Transverse colon (tissue), 4 donors: ENCODE measurements at regions not wholly inside any gene's neighbourhood (a gene's known extent, or its start where the extent isn't known, plus 50 kb on each side); places are given as distances from the start of the nearest gene placed in this dataset.

Source experiments
- DNase-seq: peaks from one replicate; pipeline ENCODE4 v3.0.0-alpha.2; 2019
- H3K27ac ChIP-seq, 4 donors: fragments of 200-600 bp; sonication (generic); 2 replicates each; pipeline ENCODE4 v1.5.1; 2016 to 2018; ENCODE audit warnings: inconsistent platforms in 4 of 4
- H3K27me3 ChIP-seq: fragments of 200-600 bp; sonication (generic); 2 replicates; pipeline ENCODE4 v1.5.1; 2017; ENCODE audit warnings: inconsistent platforms
- H3K36me3 ChIP-seq, 4 donors: fragments of 200-600 bp; sonication (generic); 2 replicates each; pipeline ENCODE4 v1.5.1; 2017 to 2019; ENCODE audit warnings: inconsistent platforms in 4 of 4
- H3K4me1 ChIP-seq, 4 donors: fragments of 200-600 bp; sonication (generic); 2 replicates each; pipeline ENCODE4 v1.5.1; 2017 to 2020; ENCODE audit warnings: inconsistent platforms in 4 of 4
- H3K4me3 ChIP-seq, 4 donors: fragments of 200-600 bp; sonication (generic); 1 replicate in 1 of 4; 2 replicates in 3 of 4; pipeline versions ENCODE4 v1.5.1 to v1.6.1; 2017 to 2019; ENCODE audit warnings: inconsistent platforms in 4 of 4
- H3K9me3 ChIP-seq, 2 donors: fragments of 200-600 bp; sonication (generic); 2 replicates each; pipeline ENCODE4 v1.5.1; 2017 to 2019; ENCODE audit warnings: inconsistent platforms in 2 of 2
- EP300 ChIP-seq: sonication (generic); formaldehyde crosslinking; IDR thresholded peaks from one replicate; pipeline ENCODE4 v1.6.1; 2017; ENCODE audit warnings: antibody characterized with exemption, low read depth
- POLR2A ChIP-seq: fragments of 450-650 bp; IDR thresholded peaks from one replicate; pipeline ENCODE4 v1.6.1; 2016; ENCODE audit warnings: antibody characterized with exemption, mild to moderate bottlenecking, moderate library complexity
- POLR2AphosphoS5 ChIP-seq, 3 donors: sonication (generic); formaldehyde crosslinking; IDR thresholded peaks; one replicate each; pipeline ENCODE4 v1.6.1; 2016; ENCODE audit warnings: antibody characterized with exemption in 3 of 3
- WGBS, 2 donors: methylation state at CpG; one replicate each; pipeline ENCODE4 v1.1.5; 2018; ENCODE audit warnings: low coverage in 1 of 2; 5-methylcytosine and 5-hydroxymethylcytosine counted together
- in situ Hi-C, 4 donors: fragments of 200-750 bp; cut with MboI; loops; one replicate each; pipeline versions ENCODE4 v1.15.0 to v1.15.1; 2017; ENCODE audit warnings: low sequenced_read_pairs in 3 of 4, low pct_ligation_motif_present in 1 of 4, low pct_unique_long_range_greater_than_20kb in 1 of 4
- intact Hi-C: fragments of 100-400 bp; cut with DNase I; formaldehyde crosslinking; loops from one replicate; pipeline ENCODE4 v1.15.1; 2023; ENCODE audit warnings: low total_unique reads
- TF ChIP-seq, protein P1 (sequence below), 5 experiments: fragments of 200-600 bp in 3 of 5; fragments of 450-650 bp in 2 of 5; sonication (generic) in 3 of 5; IDR thresholded peaks; 1 replicate in 2 of 5; 2 replicates in 3 of 5; pipeline ENCODE4 v1.5.1; 2016 to 2017; ENCODE audit warnings: antibody characterized with exemption in 5 of 5, inconsistent platforms in 3 of 5, mild to moderate bottlenecking in 2 of 5, moderate library complexity in 1 of 5

DNA sequence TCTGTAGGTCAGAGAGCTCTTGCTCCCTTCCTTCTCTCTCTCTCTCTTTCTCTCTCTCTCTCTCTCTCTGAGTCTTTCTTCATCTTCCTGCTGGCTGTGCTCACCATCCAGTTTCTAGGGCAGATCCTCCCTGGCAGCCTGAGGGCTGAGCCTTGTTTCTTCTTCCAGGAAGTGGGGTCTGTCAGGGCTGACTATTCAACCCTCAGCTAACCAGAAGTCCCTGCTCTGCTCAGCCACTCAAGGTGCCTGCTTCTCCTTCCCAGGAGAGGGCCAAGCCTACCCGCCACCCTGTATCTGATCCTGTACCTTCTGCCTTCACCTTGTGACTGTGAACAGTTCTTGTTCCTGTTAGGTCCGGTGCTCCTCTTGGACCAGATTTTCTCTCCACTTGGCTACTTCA lies 107.6 kb upstream of the ETV3 start:
- no peak for TF ChIP-seq EP300
- no peak for TF ChIP-seq POLR2AphosphoS5 (IDR thresholded peaks at IDR 0.05)
- 88 to 100% methylated on average over 1 to 2 of the region's 2 CpGs for WGBS, 2 donors
- DNase-seq, result no peak

DNA sequence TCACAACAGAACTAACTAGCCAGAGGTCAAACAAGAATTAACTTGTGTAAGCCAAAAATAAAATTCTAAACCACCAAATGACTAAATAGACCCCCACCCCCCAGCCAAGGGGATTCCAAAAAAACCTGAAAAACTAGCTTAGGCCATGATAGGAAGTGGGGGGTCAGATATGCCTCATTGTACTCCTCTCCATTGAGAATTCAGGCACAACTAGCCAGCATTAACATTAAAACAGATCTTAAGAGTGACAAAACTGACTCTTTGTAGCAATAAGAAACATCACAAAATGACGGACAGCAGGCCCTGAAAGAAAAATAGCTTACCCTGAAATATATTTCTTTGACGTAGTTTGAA lies 103.0 kb upstream of the ETV3 start:
- no peaks in the 10 kb centered on the region for H3K27me3 ChIP-seq
- no peak overlapping the region for H3K4me3 ChIP-seq
- TF ChIP-seq EP300 (no peak), POLR2A (no peak)
- TF ChIP-seq, protein P1, sequence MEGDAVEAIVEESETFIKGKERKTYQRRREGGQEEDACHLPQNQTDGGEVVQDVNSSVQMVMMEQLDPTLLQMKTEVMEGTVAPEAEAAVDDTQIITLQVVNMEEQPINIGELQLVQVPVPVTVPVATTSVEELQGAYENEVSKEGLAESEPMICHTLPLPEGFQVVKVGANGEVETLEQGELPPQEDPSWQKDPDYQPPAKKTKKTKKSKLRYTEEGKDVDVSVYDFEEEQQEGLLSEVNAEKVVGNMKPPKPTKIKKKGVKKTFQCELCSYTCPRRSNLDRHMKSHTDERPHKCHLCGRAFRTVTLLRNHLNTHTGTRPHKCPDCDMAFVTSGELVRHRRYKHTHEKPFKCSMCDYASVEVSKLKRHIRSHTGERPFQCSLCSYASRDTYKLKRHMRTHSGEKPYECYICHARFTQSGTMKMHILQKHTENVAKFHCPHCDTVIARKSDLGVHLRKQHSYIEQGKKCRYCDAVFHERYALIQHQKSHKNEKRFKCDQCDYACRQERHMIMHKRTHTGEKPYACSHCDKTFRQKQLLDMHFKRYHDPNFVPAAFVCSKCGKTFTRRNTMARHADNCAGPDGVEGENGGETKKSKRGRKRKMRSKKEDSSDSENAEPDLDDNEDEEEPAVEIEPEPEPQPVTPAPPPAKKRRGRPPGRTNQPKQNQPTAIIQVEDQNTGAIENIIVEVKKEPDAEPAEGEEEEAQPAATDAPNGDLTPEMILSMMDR (IDR thresholded peaks at IDR 0.05), result no peak
- H3K27ac ChIP-seq, result no peak overlapping the region
- DNase-seq, result no peak
- no peaks in the 10 kb centered on the region for H3K9me3 ChIP-seq
- in situ Hi-C loops, result no loop called here
- H3K4me1 ChIP-seq, result no peaks in the 10 kb centered on the region
- no peaks in the 10 kb centered on the region for H3K36me3 ChIP-seq
- intact Hi-C loops, result no loop called here
- WGBS, 2 donors, result 83 to 91% methylated on average over 1 to 2 of the region's 2 CpGs

More for the DNA sequence above, 107.6 kb upstream of the ETV3 start:
- Histone ChIP-seq H3K36me3 (no peaks in the 10 kb centered on the region), H3K27ac (no peak overlapping the region), H3K27me3 (no peaks in the 10 kb centered on the region), H3K9me3 (no peaks in the 10 kb centered on the region), H3K4me3 (no peak overlapping the region), H3K4me1 (peaks cover 0 to 11% (median 0%) of the 10 kb centered on the region in 4 donors)
- intact Hi-C loops (no loop called here), in situ Hi-C loops (no loop called here)

DNA sequence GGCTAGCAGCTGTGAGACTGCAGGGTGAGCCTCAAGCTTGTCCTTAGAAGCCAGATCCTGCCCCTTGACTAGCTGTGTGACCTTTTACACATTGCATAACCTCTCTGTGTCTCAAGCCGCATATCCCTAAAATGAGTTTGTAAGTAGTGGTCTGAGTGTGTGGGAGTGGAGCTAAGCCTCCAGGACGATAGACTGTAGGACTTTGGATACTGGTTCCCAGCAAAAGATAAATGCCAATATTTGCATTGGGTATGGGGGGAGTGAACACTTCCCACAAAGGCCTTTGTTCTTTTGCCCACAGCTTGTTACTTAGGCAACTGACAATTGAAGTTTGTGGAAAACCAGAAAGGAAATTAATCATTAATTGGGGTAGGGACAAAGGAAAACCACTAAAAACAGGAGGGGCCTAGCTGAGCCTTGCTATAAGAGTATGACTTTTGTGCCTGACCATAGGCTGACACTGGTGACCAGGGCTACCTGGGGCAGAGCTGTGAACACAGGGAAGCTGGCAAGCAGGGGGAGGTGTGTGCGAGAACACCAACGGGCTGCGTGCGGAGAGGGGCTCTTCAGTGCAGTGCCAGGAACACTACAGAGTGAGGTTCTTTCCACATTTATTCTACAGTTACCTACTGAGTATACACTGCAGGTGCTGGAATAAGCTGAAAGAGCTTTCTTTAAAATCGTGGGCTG lies 102.4 kb upstream of the ETV3 start:
- in situ Hi-C loops, result no loop called here
- WGBS, 2 donors, result 44 to 50% methylated on average over 4 to 7 of the region's 7 CpGs
- DNase-seq, result no peak

DNA sequence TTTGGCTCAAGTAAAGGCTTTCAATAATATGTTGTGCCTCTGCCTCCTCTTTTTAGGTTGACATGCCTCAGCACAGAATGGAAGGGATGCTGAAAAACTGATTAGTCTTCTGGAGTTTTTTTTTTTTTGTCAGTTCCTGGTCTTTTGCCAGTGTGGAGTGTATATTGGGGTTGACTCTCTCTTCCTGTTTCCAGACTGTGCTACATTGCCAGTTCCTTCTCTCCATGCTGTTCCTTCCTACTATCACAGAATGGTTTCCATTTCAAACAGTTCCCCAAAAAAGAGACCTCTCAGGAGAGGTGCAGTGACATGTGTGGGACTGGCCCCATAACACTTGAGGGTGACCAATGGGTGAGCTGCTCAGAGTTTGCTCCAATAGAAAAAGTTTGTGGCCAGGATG lies 101.7 kb upstream of the ETV3 start:
- Histone ChIP-seq H3K9me3 (no peaks in the 10 kb centered on the region), H3K27me3 (no peaks in the 10 kb centered on the region), H3K27ac (no peak overlapping the region), H3K4me3 (no peak overlapping the region), H3K36me3 (no peaks in the 10 kb centered on the region), H3K4me1 (no peaks in the 10 kb centered on the region)
- intact Hi-C loops, result no loop called here
- no peak for DNase-seq
- in situ Hi-C loops, result no loop called here
- TF ChIP-seq, protein P1 (IDR thresholded peaks at IDR 0.05), result no peak
- no peak for TF ChIP-seq EP300
- no peak for TF ChIP-seq POLR2AphosphoS5 (IDR thresholded peaks at IDR 0.05)
- TF ChIP-seq POLR2A, result no peak

More for the DNA sequence above, 102.4 kb upstream of the ETV3 start:
- Histone ChIP-seq H3K4me3 (no peak overlapping the region), H3K36me3 (no peaks in the 10 kb centered on the region), H3K27me3 (no peaks in the 10 kb centered on the region), H3K27ac (no peak overlapping the region), H3K9me3 (no peaks in the 10 kb centered on the region), H3K4me1 (no peaks in the 10 kb centered on the region)
- intact Hi-C loops, result no loop called here
- TF ChIP-seq POLR2AphosphoS5 (IDR thresholded peaks at IDR 0.05) (no peak), EP300 (no peak), POLR2A (no peak)
- TF ChIP-seq, protein P1 (IDR thresholded peaks at IDR 0.05), result no peak

DNA sequence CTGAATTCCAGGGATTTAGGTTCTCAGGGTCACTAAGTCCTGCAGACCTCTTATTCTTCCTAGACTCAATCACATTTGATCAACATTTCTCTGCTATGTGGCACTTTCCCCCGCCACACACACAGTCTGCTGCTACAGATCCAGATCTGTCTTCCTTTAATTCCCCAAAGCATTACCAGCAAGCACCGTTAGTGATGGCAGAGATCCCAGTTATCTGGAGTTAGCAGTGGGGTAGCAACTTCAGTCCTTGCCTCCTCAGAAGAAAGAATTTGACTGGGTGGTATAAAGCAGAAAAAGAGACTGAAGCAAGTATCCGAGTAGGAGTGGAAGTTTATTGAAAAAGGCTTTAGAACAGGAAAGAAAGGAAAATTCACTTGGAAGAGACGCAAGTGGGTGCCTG lies 100.4 kb upstream of the ETV3 start:
- no peak for TF ChIP-seq POLR2AphosphoS5 (IDR thresholded peaks at IDR 0.05)
- no peak for TF ChIP-seq EP300
- no peak for TF ChIP-seq POLR2A
- TF ChIP-seq, protein P1 (IDR thresholded peaks at IDR 0.05), result no peak
- in situ Hi-C loops, result no loop called here
- Histone ChIP-seq H3K36me3 (no peaks in the 10 kb centered on the region), H3K27me3 (no peaks in the 10 kb centered on the region), H3K9me3 (no peaks in the 10 kb centered on the region), H3K4me1 (no peaks in the 10 kb centered on the region), H3K4me3 (no peak overlapping the region), H3K27ac (no peak overlapping the region)
- DNase-seq, result no peak
- WGBS, 2 donors, result 70 to 100% methylated on average over 1 to 4 of the region's 4 CpGs
- intact Hi-C loops, result no loop called here
